Heart left ventricle (tissue), 13 donors: ENCODE measurements at regions not wholly inside any gene's neighbourhood (a gene's known extent, or its start where the extent isn't known, plus 50 kb on each side); places are given as distances from the start of the nearest gene placed in this dataset.

Experiments used
- CTCF ChIP-seq, 12 donors: fragments of 200-600 bp; sonication (generic) in 4 of 12; IDR thresholded peaks; one replicate each; pipeline versions ENCODE4 v1.5.0 to v1.8.0; 2018 to 2022; ENCODE audit warnings: antibody characterized with exemption in 12 of 12, mild to moderate bottlenecking in 5 of 12
- POLR2A ChIP-seq, 2 donors: fragments of 450-650 bp; IDR thresholded peaks; one replicate each; pipeline ENCODE4 v1.6.1; 2017; ENCODE audit warnings: antibody characterized with exemption in 2 of 2, mild to moderate bottlenecking in 2 of 2, moderate library complexity in 2 of 2
- donor health status: ischemic (EF 13 %, LVEDD 7.1; RV severe dilation, severe dysfunction).
- donor health status: DM: no; HTN: yes; CAD: no.
- donor health status: DM: no; HTN: no; CAD: no.
- donor health status: ischemic (EF 25% LVEDD 6.9; RV normal size, moderate dysfunction).
- donor health status: ischemic (EF 25% LVEDD 5.7; RV mildly dilated, moderate dysfunction).
- donor health status: ischemic (EF 35%, LVEDD 5.7; RV mildly dilated, moderate dysfunction).
- donor health status: nonischemic (EF 11% LVEDD 7.7; RV severe dilation, severe dysfunction).
- donor health status: DM: yes; HTN: yes; CAD: no.
- donor health status: PGD.
- donor health status: ischemic (EF 29% LVEDD 5.4; RV normal size, mild dysfunction).
- donor health status: nonischemic (EF 23%, LVEDD 6.1; RV moderate dilation, normal function).

GRCh38 chr11:25633230-25633629 lies 698.7 kb upstream of the ANO3 start:
- TF ChIP-seq CTCF (IDR thresholded peaks at IDR 0.05) = no peak
- no peak for TF ChIP-seq POLR2A (IDR thresholded peaks at IDR 0.05)
